OCI-LY3 (cell line): ENCODE measurements at regions not wholly inside any gene's neighbourhood (a gene's known extent, or its start where the extent isn't known, plus 50 kb on each side); places are given as distances from the start of the nearest gene placed in this dataset.

Source experiments
- H2AFZ ChIP-seq: fragments of 200-600, 300-600 bp; shearing (Covaris generic); 2 replicates; pipeline ENCODE4 v1.6.0; 2014; ENCODE audit warnings: antibody characterized with exemption, low read depth, low read length
- H3K27ac ChIP-seq: fragments of 200-600, 300-600 bp; sonication (generic); 2 replicates; pipeline ENCODE4 v1.5.1; 2014; ENCODE audit warnings: mild to moderate bottlenecking, low read length, moderate library complexity, mixed read lengths
- H3K27me3 ChIP-seq: fragments of 200-600, 300-600 bp; sonication (generic); 2 replicates; pipeline ENCODE4 v1.6.1; 2014; ENCODE audit warnings: low read depth, low read length, mixed read lengths
- H3K36me3 ChIP-seq: fragments of 200-600, 300-600 bp; sonication (generic); replicated peaks from 2 replicates; pipeline ENCODE3; 2014; ENCODE audit warnings: low read depth, low read length, mixed read lengths
- H3K4me1 ChIP-seq: fragments of 300-600, 200-600 bp; sonication (generic); 2 replicates; pipeline ENCODE4 v1.6.1; 2014; ENCODE audit warnings: low read length, mixed read lengths
- H3K4me2 ChIP-seq: fragments of 200-600, 300-600 bp; sonication (generic); 2 replicates; pipeline ENCODE4 v1.6.1; 2014; ENCODE audit warnings: low read length, mixed read lengths
- H3K4me3 ChIP-seq: fragments of 300-600, 200-600 bp; sonication (generic); 2 replicates; pipeline ENCODE4 v1.5.1; 2014; ENCODE audit warnings: antibody characterized with exemption, mild to moderate bottlenecking, low read length, moderate library complexity
- H3K79me2 ChIP-seq: fragments of 300-600, 200-600 bp; shearing (Covaris generic); 2 replicates; pipeline ENCODE4 v1.6.1; 2014; ENCODE audit warnings: mild to moderate bottlenecking, low read length, mixed read lengths
- H3K9ac ChIP-seq: fragments of 300-600, 200-600 bp; shearing (Covaris generic); 2 replicates; pipeline ENCODE4 v1.6.0; 2014; ENCODE audit warnings: mild to moderate bottlenecking, low read length, moderate library complexity
- H3K9me3 ChIP-seq: fragments of 200-600, 300-600 bp; shearing (Covaris generic); 2 replicates; pipeline ENCODE4 v1.6.1; 2014; ENCODE audit warnings: low read length, mixed read lengths; ENCODE audit not compliant: insufficient read depth
- H4K20me1 ChIP-seq: fragments of 200-600, 300-600 bp; sonication (generic); 2 replicates; pipeline ENCODE4 v1.6.1; 2016; ENCODE audit warnings: low read length, mixed read lengths; ENCODE audit not compliant: insufficient read depth
- EZH2phosphoT487 ChIP-seq: fragments of 200-600 bp; shearing (Covaris generic); IDR thresholded peaks from 2 replicates; pipeline ENCODE4 v1.6.1; 2018; ENCODE audit warnings: antibody characterized with exemption, mixed run types, low read depth
- TF ChIP-seq, protein P1 (sequence below): fragments of 200-600, 300-600 bp; sonication (generic); IDR thresholded peaks from 2 replicates; pipeline ENCODE4 v1.5.1; 2014; ENCODE audit warnings: antibody characterized with exemption, low read length, low read depth

DNA sequence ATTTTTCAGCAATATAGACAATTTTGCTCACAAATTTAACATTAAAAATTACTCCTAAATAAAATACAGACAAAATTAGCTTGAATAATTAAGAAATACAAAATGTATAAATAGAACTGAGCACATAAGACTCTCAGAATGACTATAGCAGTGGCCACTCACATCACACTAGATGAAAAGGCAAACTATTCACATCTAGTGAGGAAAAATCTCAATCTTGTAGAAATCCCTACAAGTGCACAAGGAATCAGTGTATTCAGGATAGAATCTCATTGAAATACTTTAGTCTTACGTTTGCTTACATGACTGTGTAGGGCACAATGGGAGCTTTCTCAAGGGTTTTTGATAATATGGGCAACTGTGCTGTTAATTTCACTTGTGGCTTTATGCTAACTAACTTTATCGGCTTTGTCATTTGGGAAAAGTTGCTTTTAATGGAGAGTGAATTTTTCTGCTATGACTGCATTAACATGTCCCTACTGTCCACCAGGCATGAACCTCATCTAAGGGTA, 678.9 kb upstream of the LRRTM4 start:
- H3K27ac ChIP-seq: no peak overlapping the region
- TF ChIP-seq, protein P1, sequence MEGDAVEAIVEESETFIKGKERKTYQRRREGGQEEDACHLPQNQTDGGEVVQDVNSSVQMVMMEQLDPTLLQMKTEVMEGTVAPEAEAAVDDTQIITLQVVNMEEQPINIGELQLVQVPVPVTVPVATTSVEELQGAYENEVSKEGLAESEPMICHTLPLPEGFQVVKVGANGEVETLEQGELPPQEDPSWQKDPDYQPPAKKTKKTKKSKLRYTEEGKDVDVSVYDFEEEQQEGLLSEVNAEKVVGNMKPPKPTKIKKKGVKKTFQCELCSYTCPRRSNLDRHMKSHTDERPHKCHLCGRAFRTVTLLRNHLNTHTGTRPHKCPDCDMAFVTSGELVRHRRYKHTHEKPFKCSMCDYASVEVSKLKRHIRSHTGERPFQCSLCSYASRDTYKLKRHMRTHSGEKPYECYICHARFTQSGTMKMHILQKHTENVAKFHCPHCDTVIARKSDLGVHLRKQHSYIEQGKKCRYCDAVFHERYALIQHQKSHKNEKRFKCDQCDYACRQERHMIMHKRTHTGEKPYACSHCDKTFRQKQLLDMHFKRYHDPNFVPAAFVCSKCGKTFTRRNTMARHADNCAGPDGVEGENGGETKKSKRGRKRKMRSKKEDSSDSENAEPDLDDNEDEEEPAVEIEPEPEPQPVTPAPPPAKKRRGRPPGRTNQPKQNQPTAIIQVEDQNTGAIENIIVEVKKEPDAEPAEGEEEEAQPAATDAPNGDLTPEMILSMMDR: no peak
- TF ChIP-seq EZH2phosphoT487: no peak
- H3K9me3 ChIP-seq: no peaks in the 10 kb centered on the region
- H3K4me1 ChIP-seq: no peaks in the 10 kb centered on the region
- H3K79me2 ChIP-seq: no peaks in the 10 kb centered on the region
- H4K20me1 ChIP-seq: no peaks in the 10 kb centered on the region
- no peak overlapping the region for H2AFZ ChIP-seq
- no peaks in the 10 kb centered on the region for H3K36me3 ChIP-seq
- no peaks in the 10 kb centered on the region for H3K27me3 ChIP-seq
- no peak overlapping the region for H3K4me3 ChIP-seq
- H3K4me2 ChIP-seq: no peak overlapping the region
- no peak overlapping the region for H3K9ac ChIP-seq

DNA sequence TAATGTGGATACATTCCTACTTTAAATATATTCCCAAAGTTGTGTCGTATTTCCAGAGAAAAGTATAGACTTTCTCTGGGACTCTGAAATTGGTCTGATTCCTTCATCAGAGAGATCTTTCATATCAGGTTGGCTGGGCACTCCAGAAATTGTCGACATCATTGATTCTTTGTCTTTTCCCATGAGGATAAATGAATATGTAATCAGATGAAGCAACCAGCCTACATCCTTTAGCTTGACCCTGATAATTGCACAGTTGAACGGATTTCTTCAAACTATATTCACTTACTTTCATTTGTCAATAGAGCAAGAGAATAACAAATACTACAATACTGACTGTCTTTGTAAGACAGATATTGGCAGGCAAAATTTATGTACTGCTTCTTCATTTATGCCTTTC, 680.2 kb upstream of the LRRTM4 start:
- H3K4me2 ChIP-seq: no peak overlapping the region
- H3K27ac ChIP-seq: no peak overlapping the region
- no peak overlapping the region for H3K4me3 ChIP-seq
- no peaks in the 10 kb centered on the region for H3K9me3 ChIP-seq
- no peak overlapping the region for H2AFZ ChIP-seq
- H3K27me3 ChIP-seq: no peaks in the 10 kb centered on the region
- H3K4me1 ChIP-seq: no peaks in the 10 kb centered on the region
- H3K79me2 ChIP-seq: no peaks in the 10 kb centered on the region
- no peaks in the 10 kb centered on the region for H4K20me1 ChIP-seq
- no peaks in the 10 kb centered on the region for H3K36me3 ChIP-seq
- no peak for TF ChIP-seq EZH2phosphoT487
- TF ChIP-seq, protein P1: no peak
- H3K9ac ChIP-seq: no peak overlapping the region

DNA sequence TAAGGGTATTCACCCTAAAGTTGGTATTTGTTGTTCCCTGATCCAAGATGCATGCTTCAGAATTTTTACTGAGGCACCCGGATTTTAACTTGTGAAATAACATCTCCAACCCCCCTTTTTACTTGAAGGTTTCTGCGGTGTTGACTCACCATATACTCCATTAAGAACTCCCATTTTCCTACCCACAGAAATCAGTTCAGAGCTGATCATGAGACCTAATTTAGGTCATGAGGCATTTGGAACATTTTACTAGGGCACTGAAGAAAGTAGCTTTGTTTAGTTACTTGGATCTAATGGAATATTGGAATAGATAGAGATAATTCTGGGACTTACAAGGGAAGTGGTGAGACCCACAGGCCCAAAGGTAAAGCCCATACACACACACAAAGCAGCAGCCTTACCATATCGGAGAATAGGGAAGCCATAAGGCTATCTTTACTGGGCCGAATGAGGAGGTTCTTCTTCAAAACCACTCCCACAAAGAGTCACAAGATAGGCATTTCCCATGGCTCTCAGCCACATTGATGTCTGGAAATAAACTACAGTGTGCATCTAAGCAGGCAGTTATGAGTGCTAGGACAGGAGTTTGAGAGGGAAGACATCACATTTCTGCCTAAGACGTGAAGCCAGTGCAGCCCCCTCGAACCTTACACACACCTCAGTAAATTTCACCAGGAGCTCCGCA, 681.0 kb upstream of the LRRTM4 start:
- no peak overlapping the region for H3K4me2 ChIP-seq
- TF ChIP-seq, protein P1: no peak
- no peak for TF ChIP-seq EZH2phosphoT487

DNA sequence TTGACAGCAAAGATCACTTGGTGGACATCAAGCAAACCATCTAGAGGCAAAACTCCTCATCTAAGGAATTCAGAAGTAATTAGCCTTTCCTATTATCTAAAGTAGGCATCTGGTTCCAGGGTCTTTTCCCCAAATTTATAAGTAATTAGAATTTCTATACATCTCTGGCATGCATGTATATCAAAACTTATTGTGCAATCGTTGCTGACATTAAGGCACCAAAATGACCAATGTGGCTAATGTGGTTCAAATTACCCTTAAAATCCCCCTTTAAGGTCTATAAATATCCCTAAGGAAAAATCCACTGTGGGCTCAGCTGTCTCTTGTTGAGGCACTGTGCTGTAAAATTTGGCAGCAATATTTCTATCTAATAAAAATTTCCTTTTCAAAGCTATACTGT, 695.9 kb upstream of the LRRTM4 start:
- no peaks in the 10 kb centered on the region for H3K4me1 ChIP-seq
- no peaks in the 10 kb centered on the region for H3K79me2 ChIP-seq
- no peak overlapping the region for H3K9ac ChIP-seq
- H3K27ac ChIP-seq: no peak overlapping the region
- H3K9me3 ChIP-seq: no peaks in the 10 kb centered on the region
- H4K20me1 ChIP-seq: no peaks in the 10 kb centered on the region
- no peak overlapping the region for H3K4me2 ChIP-seq
- H3K27me3 ChIP-seq: no peaks in the 10 kb centered on the region
- no peaks in the 10 kb centered on the region for H3K36me3 ChIP-seq
- TF ChIP-seq, protein P1: no peak
- no peak for TF ChIP-seq EZH2phosphoT487
- no peak overlapping the region for H3K4me3 ChIP-seq
- no peak overlapping the region for H2AFZ ChIP-seq

More for the DNA sequence above, 681.0 kb upstream of the LRRTM4 start:
- Histone ChIP-seq H3K4me1 (no peaks in the 10 kb centered on the region), H3K9me3 (no peaks in the 10 kb centered on the region), H3K4me3 (no peak overlapping the region), H3K27ac (no peak overlapping the region), H2AFZ (no peak overlapping the region), H3K36me3 (no peaks in the 10 kb centered on the region), H3K79me2 (no peaks in the 10 kb centered on the region), H4K20me1 (no peaks in the 10 kb centered on the region), H3K27me3 (no peaks in the 10 kb centered on the region), H3K9ac (no peak overlapping the region)
